Right forelimb (tissue), 1 donor: ENCODE measurements at regions not wholly inside any gene's neighbourhood (a gene's known extent, or its start where the extent isn't known, plus 50 kb on each side); places are given as distances from the start of the nearest gene placed in this dataset.

ENCODE experiments used
- DNase-seq: peaks from one replicate; pipeline ENCODE4 v3.0.0-alpha.2; 2018

DNA sequence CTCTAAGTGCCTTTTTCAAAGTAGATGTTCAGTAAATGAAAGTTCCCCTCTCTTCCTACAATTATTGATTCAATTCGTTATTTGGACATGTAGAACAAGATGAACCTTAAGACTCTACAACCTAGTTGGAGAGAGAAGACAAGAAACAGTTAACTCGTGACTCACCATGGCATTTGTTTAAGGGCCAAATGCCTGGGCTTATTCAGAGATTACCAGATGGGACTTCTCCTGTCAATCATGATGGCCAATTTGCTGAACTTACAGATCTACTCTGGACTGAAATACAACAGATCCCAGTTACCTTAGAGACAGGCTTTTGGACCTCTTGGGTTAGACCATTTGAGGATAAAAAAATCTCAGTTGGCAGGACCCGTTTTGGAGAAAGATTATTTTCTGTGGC is 93.5 kb downstream of the C1orf94 start:
- DNase-seq: no peak

DNA sequence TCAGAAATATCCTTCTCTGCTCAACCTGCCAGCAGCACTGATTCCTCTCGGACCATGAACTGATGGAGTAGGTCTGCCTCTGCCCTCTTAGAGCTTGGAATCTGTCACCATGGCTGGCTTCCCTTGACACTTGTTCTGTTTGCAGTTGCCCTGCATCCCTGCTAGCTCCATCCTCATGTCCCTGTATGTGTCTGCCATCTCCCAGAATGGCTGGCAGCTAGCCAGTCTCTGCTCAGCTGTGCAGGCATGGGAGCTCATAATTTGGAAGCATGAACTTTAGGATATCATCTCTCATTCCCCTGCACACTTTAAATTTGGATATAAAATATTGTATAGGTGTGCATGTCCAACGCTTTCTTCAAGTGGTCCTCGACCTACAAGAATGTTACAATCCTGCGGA is 95.4 kb downstream of the C1orf94 start:
- no peak for DNase-seq

DNA sequence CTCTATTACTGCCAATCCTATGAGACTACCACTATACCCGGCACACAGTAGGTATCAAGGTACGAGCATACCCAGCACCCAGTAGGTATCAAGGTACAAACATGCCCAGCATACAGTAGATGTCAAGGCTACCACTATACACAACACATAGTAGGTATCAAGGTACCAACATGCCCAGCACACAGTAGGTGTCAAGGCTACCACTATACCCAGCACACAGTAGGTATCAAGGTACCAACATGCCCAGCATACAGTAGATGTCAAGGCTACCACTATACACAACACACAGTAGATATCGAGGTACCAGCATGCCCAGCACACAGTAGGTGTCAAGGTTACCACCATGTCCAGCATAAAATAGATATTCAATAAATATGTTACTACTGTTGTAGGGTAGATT is 98.4 kb downstream of the C1orf94 start:
- DNase-seq: no peak

DNA sequence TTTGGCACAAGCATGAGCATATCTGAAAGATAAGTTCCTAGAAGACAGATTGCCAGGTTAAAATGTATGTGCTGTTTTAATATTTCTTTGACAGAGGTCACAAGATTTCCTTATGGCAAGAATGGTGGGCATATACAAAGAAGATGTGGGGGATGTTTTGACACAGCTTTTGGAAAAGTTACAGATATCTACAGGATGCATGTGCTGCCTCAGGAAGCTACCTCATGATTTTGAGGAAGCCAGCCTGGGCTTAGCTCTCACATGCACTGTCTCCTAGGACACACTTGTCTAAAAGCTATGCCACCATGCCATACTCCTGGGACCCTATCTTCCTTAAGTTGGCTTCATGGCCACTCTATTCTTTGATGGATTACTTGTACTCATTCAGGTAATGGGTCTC is 99.9 kb downstream of the C1orf94 start:
- DNase-seq: no peak

DNA sequence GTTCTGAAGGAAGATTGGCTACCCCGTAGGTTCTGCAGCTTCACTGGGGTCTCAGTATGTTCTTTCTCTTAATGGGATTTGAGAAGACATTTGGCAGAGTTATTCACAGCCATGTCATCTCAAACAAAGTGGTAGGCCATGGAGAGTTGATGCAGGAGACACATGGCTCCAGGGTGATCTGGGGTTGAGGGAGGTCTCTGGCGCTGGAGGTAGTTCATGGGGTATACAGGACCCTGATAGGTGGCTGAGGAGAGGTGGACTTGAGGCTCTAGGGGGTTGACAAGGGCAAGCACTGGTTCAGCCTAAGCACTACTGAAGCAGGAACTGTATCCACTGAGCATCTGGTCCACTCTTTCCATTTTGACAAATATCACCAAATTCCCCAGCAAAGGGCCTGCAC is 100.4 kb downstream of the C1orf94 start:
- DNase-seq: no peak

DNA sequence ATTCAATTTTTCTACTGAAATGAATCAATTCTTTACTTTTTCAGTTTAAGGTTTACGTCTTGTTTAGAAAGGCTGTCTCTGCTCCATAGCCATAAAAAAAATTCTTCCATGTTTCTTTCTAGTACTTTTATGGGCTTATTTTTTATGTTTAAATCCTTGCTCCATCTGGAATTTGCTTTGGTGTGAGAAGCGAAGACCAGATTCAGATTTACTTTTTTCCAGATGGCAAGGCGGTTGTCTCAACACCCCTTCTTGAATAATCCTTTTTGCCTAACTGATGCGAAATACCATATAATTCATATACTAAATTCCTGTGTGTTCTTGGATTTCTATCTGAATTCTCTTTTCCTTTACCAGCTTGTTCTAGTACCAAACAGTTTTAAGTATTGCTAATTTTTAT is 101.5 kb downstream of the C1orf94 start:
- DNase-seq: no peak

DNA sequence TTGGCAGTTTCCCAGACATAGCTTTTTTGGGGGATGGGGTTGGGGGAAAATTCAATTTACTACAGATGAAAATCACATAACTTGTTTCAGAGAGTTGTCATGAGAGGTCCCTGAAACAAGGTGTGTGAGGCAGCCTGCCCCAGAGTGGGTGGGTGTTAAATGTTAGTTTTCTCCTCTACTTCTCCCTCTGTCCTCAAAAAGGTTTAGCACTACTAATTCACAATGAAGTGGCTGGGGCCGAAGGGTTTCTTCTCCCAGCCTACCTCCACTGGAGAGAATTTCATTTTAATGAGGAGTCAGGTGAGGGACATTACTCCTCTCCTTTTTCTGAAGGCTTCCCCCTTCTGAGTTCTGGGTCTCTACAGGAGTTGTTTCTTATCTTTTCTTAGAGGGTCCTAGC is 103.3 kb downstream of the C1orf94 start:
- DNase-seq: no peak

DNA sequence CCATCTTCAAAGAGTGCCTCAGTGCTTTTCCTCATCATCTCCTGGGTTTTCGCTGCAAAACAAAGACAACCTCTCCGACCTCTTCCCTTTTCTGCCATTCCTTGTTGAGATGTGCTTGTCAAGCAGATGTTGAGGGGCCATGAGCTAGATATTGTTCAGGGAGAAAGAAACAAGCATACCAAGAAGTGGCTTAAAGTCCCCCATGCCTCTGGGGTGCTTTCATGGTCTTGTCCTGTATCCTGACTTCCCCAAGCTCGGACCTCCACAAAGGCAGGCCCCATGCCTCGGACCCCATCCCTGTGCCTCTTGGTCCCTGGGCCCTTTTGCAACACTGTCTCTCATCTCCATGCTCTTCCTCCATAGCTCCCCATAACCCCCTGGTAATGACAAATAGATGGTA is 103.8 kb downstream of the C1orf94 start:
- DNase-seq: no peak

DNA sequence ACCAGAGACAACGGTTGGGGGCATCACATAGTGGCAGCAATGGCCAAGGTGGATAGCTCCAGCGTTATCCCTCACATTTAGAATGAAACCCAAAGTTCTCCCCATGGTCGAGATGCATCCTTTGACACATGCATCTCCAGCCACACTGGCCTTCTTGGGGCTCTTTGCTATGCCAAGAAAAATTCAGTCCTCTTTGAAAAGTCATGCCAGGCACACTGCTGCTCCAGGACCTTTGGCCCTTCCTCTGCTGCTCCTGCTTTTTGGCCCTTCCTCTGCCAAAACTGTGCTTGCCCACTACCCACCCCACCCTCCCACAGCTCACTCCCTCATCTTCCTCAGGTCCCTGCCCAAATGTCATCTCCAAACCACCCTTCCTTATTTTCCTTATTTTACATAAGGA is 106.4 kb downstream of the C1orf94 start:
- DNase-seq: no peak

DNA sequence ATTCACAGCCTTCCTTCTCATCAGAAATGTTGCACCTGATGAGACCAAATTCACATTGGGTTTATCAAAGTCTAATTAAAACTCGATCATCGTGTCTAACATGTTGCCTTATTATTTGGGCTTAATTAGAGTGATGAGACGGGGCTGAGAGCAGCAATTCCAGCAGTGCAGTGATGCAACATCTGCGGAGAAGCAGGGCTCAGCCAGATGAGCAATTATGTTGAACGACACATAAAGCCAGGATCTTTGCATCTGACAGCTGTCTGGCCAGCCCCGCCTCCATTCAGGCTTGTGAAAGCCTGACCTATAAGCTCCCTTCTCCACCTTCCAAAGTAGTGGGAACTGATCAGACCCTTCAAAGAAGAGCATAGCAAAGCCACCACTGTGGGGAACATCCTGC is 109.8 kb downstream of the C1orf94 start:
- DNase-seq: no peak

DNA sequence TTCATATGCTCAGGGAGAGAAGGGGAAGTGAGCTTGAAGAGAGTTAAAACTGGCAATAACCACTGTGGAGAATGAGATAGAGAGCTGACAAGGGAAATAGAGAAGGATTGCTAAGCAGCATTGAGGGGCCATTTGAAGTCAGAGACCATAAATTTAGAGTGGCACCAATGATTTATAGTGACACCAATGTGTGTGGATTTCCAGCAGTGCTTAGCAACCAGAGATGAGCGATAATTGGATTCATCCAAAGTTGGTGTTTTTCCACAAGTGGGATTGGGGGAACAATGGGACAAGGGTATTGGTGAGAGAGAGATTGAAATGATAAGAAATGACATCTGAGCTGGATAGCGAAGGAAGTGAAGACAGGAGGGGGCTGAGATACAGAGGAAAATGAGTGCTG is 114.1 kb downstream of the C1orf94 start:
- DNase-seq: no peak

DNA sequence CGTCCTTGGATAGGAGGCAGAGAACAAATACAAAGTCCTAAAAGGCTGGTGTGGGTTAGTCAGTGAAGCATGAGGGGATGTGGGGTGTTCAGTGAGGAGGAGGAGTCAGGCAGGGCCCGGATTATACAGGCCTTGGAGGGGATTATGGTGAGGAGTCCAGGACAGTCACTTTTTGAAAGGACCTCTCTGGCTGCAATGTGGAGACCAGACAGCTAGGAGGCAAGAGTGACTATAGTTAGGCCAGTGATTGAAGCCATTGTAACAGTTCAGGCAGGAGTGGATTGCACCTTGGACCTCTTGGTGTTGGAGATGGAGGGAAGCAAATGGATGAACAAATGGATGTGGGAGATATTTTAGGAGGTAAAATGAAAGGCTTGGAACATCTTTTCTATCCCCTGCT is 115.8 kb downstream of the C1orf94 start:
- DNase-seq: no peak

DNA sequence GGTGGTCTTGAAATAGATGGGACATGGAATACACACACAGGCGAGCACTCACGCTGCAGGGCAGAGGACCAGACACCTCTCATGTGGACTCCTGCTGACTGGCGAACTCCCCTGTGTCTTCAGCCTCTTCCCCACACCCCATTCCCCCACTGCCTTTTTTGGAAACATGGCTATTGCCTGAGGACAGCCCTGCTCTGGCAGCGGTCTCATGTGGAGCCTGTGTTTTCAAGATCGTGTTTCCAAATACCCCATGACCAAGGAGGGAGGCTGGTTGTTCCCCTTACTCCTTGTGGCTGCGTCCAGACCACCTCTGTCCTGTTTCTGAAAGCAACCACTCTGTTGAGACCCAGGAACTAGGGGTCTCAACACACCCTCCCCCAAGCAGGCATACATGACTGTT is 119.4 kb downstream of the C1orf94 start:
- no peak for DNase-seq

DNA sequence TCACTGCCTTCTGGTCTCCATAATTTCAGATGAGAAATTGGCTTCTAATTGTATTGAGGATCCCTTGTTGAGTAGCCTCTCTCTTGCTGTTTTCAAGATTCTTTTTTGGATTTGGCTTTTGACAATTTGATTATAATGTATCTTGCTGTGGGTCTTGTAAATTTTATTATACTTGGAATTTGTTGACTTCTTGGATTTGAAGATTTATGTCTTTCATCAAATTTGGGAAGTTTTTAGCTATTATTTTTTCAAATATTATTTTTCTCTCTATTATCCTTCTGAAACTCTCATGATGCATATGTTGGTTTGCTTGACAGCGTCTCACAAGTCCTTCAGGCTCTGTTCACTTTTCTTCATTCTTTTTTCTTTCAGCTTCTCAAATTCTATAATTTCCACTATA is 126.1 kb downstream of the C1orf94 start:
- DNase-seq: no peak

DNA sequence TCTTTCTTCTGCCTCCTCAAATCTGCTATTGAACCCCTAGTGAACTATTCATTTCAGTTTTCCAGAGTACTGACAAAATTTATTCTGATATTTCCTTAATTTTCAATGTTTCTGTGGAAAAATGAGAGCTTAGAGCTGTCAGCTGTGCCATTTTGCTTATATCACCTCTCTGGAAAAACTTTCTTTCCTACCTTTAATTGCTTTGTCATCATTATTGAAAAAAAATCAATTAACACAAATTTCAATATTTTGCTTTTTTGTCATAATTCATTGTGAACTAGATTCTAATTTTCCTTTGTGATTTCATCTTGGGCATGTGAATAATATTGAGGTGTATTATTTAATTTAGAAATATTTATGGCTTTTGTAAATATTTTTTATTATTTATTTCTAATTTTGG is 126.5 kb downstream of the C1orf94 start:
- no peak for DNase-seq

DNA sequence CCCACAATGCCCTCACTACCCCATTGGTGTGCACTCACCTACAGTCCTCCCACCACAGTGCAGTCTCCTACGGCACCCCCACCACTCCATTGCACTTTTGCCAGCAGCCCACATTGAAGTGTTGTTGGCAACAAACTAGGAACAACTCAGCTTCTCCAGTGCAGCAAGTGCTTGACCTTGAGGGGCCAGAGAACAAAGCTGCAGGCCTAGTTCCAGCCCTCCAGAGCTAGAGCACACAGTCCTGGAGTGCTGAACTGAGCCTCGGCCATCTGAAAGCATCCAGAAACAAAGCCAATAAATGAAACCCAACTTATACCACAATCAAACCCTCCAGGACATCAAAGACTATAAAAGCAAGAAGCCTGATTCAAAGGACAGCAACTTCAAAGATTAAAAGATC is 129.9 kb downstream of the C1orf94 start:
- no peak for DNase-seq

DNA sequence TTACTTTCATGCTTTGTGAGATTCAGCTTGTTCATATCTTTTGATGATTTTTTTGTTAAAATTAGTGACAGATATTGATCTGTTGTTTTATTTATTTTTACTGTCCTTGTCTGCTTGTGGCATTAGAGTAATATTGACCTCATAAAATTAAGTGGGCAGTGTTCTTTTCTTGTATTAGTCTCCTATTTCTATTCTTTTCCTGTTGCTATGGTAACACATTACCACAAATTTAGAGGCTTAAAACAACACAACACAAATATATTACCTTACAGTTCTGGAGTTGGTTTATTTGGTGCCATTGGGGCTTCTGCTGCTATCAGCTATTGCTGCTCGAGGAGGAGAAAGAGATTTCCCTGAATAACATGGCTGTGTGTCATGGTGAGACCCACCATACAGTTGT is 135.7 kb downstream of the C1orf94 start:
- DNase-seq: no peak

DNA sequence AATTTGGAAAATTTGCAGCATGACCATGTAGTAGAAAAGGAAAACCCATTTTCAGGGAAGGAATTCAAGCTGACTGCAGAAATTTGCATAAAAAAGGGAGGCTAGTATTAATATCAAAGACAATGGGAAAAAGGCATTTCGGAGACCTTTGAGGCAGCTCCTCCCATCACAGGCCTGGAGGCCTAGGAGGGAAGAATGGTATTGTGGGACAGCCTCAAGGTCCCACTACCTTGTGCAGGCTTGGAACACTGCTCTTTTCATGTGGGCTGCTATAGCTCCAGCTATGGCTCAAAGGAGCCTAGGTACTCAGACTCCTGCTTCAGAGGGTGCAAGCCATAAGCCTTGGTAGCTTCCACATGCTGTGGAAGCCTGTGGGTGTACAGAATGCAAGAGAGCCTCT is 139.3 kb downstream of the C1orf94 start:
- DNase-seq: no peak

DNA sequence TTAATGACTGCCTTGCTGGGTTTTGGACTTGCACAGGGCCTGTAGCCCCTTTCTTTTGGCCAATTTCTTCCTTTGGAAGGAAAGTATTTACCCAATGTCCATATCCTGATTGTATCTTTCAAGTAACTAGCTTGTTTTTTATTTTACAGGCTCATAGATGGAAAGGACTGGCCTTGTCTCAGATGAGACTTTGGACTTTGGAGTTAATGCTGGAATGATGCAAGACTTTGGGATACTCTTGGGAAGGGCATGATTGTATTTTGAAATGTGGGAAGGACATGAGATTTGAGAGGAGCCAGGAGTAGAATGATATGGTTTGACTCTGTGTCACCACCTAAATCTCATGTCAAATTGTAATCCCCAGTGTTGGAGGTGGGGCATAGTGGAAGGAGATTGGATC is 140.1 kb downstream of the C1orf94 start:
- DNase-seq: no peak

DNA sequence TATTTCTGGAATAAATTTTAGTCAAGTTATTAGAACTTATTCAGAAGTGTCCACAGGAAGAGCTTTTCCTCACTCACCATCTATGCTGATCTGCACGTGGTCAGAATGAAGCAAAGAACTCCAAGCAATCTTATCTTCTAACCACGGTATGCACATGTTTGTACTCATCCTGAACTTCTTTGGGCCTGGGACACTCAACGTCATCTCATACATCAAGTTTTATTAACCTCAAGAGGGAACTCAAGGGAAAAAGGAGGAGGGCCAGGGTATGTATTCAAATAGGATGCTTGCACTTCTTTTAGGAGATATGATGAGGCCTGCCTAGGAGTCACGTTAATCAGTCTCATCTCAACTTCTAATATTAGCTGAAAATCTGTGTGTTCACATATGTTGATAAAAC is 142.5 kb downstream of the C1orf94 start:
- DNase-seq: no peak

DNA sequence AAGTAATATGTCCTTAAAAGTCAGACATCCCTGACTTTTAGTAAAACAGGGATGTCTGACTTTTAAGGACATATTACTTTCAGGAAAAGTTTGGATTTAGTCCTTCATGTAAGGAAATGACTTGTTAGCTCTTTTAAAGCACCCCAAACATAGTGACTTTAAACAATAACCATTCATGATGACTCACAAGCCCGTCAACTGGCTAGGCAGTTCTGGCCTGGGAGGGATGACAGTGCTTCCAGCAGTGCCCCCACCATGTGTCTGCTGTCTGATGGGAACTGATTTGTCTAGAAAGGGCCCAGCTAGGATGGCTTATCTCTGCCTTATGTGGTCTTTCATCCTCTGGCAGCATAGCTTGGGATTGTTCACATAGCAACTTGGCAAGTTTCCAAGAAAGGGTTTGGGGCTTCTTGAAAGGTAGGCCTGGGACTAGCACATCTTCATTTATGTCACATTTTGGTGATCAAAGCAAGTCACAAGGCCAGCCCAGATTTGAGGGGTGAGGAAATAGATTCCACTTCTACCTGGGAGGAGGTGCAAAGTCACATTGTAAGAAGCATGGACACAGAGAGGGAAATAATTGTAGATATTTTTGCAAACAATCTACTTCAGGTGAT is 143.5 kb downstream of the C1orf94 start:
- DNase-seq: no peak

DNA sequence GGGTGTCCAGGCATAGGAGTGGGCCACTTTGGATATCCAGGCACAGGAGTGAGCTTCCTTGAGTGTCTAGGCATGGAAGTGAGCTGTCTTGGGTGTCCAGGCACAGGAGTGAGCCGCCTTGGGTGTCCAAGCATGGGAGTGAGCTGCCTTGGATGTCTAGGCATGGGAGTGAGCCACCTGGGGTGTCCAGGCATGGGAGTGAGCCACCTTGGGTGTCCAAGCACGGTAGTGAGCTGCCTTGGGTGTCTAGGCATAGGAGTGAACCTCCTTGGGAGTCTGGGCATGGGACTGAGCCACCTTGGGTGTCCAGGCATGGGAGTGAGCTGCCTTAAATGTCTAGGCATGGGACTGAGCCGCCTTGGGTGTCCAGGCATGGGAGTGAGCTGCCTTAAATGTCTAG is 146.3 kb downstream of the C1orf94 start:
- no peak for DNase-seq

DNA sequence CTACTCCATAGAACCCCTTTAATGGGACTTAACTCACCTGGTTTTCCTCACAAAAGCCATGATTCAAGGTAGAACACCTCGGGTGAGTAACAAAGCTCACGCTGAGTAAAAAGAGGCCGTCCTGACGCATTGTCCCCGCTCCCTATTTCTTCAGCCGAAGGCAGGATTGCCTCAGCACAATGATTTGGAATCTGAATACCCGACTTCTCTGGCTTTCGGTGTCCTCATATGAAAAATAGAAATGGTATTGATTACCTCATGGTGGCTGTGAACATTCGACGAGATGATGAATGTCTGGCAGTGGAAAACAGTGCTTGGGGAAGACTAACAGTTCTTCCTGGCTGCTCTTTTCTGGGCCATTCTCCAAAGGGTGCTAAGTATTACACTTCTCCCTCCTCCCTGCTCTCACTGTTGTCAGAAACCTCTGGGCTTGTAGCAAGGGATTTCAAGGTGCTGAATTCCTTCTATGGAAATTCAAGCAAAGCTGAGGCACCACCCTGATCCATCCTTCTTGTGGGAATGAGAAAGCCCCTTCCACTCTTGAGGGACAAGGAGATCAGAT is 148.3 kb downstream of the C1orf94 start:
- DNase-seq: no peak

DNA sequence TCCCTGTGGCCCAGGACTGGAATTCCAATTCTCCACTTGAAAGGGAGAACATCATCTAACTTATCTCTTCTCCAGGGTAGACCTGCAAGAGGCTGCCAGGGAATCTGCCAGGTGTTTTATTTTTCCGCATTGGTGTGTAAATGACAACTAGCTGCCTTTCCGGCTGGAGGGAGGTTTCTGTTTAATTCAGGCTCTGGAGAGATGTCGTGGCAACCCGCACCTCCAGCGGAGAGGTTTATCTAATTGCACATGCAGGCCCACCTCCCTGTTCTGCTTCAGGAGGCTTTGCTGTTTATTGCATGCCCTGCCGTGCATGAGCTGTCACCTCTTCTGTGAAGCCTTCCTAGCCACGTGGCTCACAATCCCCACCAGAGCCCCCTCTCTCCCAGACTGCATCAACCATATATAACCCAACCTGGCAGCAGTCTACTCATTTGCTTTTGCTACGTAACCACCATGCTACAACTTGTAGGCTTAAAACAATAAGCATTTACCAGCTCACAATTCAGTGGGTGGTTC is 151.6 kb downstream of the C1orf94 start:
- DNase-seq: no peak

DNA sequence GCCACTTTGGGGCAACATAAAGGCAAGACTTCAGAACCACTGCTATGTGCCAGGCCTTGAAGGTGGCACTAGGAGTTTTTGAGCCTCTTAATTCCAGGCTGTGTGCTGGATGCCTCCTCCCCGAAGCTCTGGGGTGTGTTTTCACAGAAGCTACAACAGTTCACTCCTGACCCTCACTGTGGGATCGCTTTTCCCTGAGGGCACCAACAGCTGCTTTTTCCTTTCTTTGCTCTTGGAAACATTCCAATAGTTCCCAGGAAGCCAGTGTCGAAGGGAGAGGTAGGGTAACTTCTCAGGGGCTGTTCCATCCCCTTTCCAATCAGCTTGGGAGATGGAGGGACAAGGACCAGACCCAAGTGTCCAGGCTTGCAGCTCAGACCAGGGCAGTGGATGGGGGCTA is 153.4 kb downstream of the C1orf94 start:
- no peak for DNase-seq
